ENCODE measurements at regions not wholly inside any gene's neighbourhood (a gene's known extent, or its start where the extent isn't known, plus 50 kb on each side); places are given as distances from the start of the nearest gene placed in this dataset.

DNA sequence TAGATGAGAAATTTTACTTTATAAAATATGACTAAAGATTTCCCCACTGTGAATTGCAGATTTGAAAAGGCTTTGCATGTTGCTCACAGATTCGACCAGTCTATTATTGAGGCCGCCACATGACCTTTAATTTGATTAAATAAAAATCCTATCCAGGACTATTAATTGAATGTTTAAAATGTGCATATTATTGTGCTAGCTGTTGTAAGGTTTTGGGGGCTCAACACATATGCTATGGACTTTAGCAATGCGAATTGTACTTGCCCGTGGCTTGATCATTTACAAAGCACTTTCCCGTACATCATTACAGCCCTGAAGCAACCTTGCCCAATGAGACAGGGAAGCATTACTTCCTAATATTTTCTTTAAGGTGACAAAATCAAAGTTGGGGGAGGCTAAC is 243.0 kb downstream of the ACTR3B start:
- TF ChIP-seq CTCF (conservative IDR thresholded peaks at IDR 0.05; ENCODE audit: low read length): no peak
- TF ChIP-seq EZH2phosphoT487 (IDR thresholded peaks at IDR 0.05; ENCODE audit: borderline replicate concordance, low read depth, low read length): no peak
